ENCODE measurements at regions not wholly inside any gene's neighbourhood (a gene's known extent, or its start where the extent isn't known, plus 50 kb on each side); places are given as distances from the start of the nearest gene placed in this dataset.

DNA sequence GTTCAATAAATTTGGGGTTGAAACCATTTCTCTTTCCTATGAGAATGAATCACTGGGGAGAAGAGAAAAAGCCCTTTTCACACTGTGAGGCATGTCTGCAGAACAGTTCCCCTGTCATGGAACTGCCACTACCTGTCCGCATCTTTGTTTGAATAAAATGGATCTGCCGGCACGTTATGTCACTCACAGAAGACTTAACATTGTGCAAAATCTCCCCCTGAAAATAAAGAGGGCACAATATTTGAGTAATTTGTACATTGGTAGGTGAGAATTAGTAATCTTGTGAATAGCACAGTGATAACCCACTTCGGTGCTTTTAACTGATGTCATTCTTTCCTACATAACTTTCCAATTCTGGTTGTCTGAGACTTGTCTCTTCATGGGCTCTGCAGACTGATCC, 804.0 kb downstream of the C6orf118 start:
- no peak for DNase-seq (ENCODE audit: low read depth, low spot score)
- H3K27ac ChIP-seq, result no peak overlapping the region
- H3K4me3 ChIP-seq, result no peak overlapping the region
- H3K9ac ChIP-seq (ENCODE audit: insufficient read length), result no peak overlapping the region
- TF ChIP-seq FOXP2 (optimal IDR thresholded peaks at IDR 0.05; ENCODE audit: control extremely low read depth, extremely low read length, insufficient read depth) (no peak), POLR2AphosphoS5 (IDR thresholded peaks at IDR 0.05; ENCODE audit: borderline replicate concordance, low read depth, low read length) (no peak), EZH2 (IDR thresholded peaks at IDR 0.05) (no peak)
- H3K36me3 ChIP-seq (ENCODE audit: insufficient read depth, low read length), result no peaks in the 10 kb centered on the region
- H3K9me3 ChIP-seq (ENCODE audit: low read depth, low read length), result no peaks in the 10 kb centered on the region

DNA sequence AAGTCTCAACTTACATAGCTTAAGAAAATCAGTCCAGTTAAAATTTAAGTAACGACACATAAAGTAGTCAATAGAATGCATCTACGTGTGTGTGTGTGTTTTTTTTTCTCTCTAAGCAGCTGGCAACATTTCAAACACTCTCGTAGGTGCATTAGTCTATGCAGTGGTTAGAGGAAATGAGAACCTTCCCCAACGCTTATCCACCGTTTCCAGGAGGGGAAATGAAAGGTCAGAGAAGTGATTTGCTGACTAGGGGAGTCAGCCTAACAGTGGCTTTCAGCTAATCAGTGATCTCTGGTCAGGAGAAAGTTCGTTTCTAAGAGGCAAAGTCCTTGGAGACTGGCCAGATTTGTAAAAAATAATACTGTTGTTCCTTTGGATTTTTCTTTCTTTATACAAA, 806.6 kb downstream of the C6orf118 start:
- no peaks in the 10 kb centered on the region for H3K36me3 ChIP-seq (ENCODE audit: insufficient read depth, low read length)

DNA sequence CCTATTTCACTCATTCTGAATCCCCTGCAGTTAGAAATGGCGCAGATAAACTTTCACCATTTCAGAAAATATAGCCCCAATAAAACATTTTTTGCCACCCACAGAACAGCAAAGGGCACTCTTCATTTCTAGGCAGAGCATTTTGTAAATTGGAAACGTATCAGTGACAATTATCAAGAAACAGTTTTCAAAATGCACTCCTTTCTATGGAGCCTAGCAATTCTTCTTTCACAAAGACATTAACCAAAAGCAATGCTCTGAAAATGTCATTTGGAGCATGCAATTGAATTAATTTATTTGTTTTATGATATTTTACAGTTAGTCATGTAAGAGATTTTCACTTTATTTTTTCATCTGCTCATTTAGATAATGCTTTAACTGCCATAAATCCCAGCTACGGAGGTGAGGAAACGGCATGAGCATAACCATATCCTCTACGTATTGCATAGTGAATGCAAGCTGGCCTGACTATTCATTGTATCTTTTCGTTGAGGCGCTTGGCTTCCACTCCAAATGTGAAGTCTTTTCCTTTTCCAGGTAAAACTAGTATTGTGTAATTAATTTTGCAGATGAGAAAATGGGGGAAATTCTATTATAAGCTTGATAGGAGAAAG, 813.4 kb downstream of the C6orf118 start:
- no peak overlapping the region for H3K4me3 ChIP-seq
- no peak overlapping the region for H3K9ac ChIP-seq (ENCODE audit: insufficient read length)
- DNase-seq (ENCODE audit: low read depth, low spot score), result no peak
- TF ChIP-seq POLR2AphosphoS5 (IDR thresholded peaks at IDR 0.05; ENCODE audit: borderline replicate concordance, low read depth, low read length), result no peak
- no peak for TF ChIP-seq FOXP2 (optimal IDR thresholded peaks at IDR 0.05; ENCODE audit: control extremely low read depth, extremely low read length, insufficient read depth)
- no peak for TF ChIP-seq EZH2 (IDR thresholded peaks at IDR 0.05)
- no peaks in the 10 kb centered on the region for H3K36me3 ChIP-seq (ENCODE audit: insufficient read depth, low read length)
- no peak overlapping the region for H3K27ac ChIP-seq
- no peaks in the 10 kb centered on the region for H3K9me3 ChIP-seq (ENCODE audit: low read depth, low read length)

More for the DNA sequence above, 806.6 kb downstream of the C6orf118 start:
- H3K9me3 ChIP-seq (ENCODE audit: low read depth, low read length), result no peaks in the 10 kb centered on the region
- no peak overlapping the region for H3K4me3 ChIP-seq
- H3K27ac ChIP-seq, result no peak overlapping the region
- no peak for TF ChIP-seq EZH2 (IDR thresholded peaks at IDR 0.05)
- no peak overlapping the region for H3K9ac ChIP-seq (ENCODE audit: insufficient read length)
- DNase-seq (ENCODE audit: low read depth, low spot score), result no peak

DNA sequence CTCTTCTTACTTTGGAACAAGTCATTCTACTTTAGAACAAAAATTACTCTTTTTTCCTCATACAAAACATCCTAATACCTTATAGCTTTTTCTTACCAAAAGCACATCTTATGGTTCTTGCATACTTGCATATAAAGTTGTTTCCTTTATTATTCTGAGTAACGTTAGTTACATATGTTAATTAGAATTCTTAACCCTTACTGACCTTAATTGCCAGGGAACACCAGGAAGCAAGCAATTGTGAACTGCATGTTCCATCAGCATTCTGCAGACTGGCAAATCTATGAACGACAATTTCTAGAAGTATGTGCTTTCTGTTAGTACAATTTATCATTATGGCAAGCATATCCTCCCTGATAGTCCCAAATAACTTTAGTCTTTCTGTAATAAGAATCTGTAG, 831.0 kb downstream of the C6orf118 start:
- H3K9ac ChIP-seq (ENCODE audit: insufficient read length), result no peak overlapping the region

DNA sequence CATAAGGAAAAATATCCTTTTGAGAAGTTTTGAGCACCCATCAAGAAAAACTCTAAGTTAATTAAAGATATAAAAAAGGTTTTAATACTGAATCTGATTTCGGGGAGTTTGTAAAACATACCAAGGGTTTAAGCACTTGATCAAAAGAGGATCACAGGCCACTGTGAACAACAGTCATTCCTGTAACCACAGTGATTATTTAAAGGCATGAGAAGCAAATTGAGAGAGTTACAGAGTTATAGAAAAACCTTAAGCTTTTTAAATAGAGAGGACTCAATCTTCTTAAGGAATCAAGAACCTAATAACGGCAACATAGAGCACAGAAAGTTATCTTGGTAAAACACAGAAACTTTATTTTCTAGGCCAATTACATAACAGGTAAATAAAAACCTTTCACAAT, 831.6 kb downstream of the C6orf118 start:
- H3K9me3 ChIP-seq (ENCODE audit: low read depth, low read length), result no peaks in the 10 kb centered on the region
- no peak overlapping the region for H3K9ac ChIP-seq (ENCODE audit: insufficient read length)
- H3K4me3 ChIP-seq, result no peak overlapping the region
- H3K27ac ChIP-seq, result no peak overlapping the region
- H3K36me3 ChIP-seq (ENCODE audit: insufficient read depth, low read length), result no peaks in the 10 kb centered on the region
- TF ChIP-seq FOXP2 (optimal IDR thresholded peaks at IDR 0.05; ENCODE audit: control extremely low read depth, extremely low read length, insufficient read depth), result no peak
- no peak for TF ChIP-seq EZH2 (IDR thresholded peaks at IDR 0.05)
- TF ChIP-seq POLR2AphosphoS5 (IDR thresholded peaks at IDR 0.05; ENCODE audit: borderline replicate concordance, low read depth, low read length), result no peak
- no peak for DNase-seq (ENCODE audit: low read depth, low spot score)

More for the DNA sequence above, 831.0 kb downstream of the C6orf118 start:
- H3K4me3 ChIP-seq, result no peak overlapping the region
- DNase-seq (ENCODE audit: low read depth, low spot score), result no peak
- no peaks in the 10 kb centered on the region for H3K36me3 ChIP-seq (ENCODE audit: insufficient read depth, low read length)
- no peaks in the 10 kb centered on the region for H3K9me3 ChIP-seq (ENCODE audit: low read depth, low read length)
- no peak for TF ChIP-seq EZH2 (IDR thresholded peaks at IDR 0.05)
- no peak for TF ChIP-seq FOXP2 (optimal IDR thresholded peaks at IDR 0.05; ENCODE audit: control extremely low read depth, extremely low read length, insufficient read depth)
- no peak for TF ChIP-seq POLR2AphosphoS5 (IDR thresholded peaks at IDR 0.05; ENCODE audit: borderline replicate concordance, low read depth, low read length)
- H3K27ac ChIP-seq, result no peak overlapping the region

DNA sequence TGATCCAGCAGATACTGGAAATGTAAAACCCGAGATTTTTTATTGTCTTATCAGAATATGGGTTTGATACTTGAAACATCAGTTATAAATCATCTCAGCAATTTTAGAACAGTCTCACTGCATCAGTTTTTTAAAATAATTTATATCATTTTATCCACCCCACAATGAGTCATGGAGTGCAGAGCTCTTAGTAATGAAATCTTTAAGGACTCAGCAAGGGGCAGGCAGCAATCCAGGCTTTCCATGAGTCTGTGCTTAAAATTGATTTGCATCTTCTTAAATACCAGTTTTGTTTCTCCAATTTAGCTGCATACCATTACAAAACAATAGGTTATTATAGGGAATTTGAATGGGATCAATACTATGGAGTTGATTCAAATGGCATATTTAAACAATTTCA, 832.3 kb downstream of the C6orf118 start:
- no peak overlapping the region for H3K9ac ChIP-seq (ENCODE audit: insufficient read length)
- no peak for DNase-seq (ENCODE audit: low read depth, low spot score)
- no peak overlapping the region for H3K4me3 ChIP-seq
- no peak overlapping the region for H3K27ac ChIP-seq
- no peaks in the 10 kb centered on the region for H3K9me3 ChIP-seq (ENCODE audit: low read depth, low read length)
- H3K36me3 ChIP-seq (ENCODE audit: insufficient read depth, low read length), result no peaks in the 10 kb centered on the region
- TF ChIP-seq EZH2 (IDR thresholded peaks at IDR 0.05) (no peak), FOXP2 (optimal IDR thresholded peaks at IDR 0.05; ENCODE audit: control extremely low read depth, extremely low read length, insufficient read depth) (no peak), POLR2AphosphoS5 (IDR thresholded peaks at IDR 0.05; ENCODE audit: borderline replicate concordance, low read depth, low read length) (no peak)

DNA sequence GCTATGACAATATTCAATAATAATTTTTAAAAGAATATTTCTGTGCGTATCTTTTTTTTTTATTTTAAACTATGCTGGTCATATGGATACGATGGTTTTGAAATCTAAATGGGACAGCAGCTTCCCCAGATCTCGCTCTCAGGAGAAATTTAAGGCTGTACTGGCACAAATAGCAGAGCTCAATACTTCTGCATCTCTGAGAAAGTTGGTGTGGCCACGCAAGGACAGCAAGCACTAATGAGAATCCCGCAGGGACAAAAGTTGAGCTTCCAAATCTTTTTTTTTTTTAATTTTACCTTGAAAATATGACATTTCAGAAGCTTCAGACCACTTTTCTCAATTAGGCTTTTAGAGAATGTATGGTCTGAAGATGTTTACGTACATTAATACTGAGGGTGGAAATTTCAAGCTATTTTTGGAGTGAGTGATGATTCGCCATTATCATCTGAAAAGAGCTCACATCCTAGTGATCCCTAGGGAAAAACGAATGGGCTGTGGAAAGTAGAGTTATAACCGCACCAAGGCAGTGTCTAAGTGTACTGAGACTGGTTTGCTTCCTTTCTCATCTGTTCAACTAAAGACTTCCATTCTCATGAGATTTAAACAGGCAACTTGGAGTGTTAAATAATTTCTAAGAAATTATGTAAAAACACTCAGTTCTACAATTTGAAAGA, 840.0 kb downstream of the C6orf118 start:
- no peak overlapping the region for H3K27ac ChIP-seq
- H3K4me3 ChIP-seq, result no peak overlapping the region
- H3K36me3 ChIP-seq (ENCODE audit: insufficient read depth, low read length), result no peaks in the 10 kb centered on the region
- TF ChIP-seq FOXP2 (optimal IDR thresholded peaks at IDR 0.05; ENCODE audit: control extremely low read depth, extremely low read length, insufficient read depth) (no peak), POLR2AphosphoS5 (IDR thresholded peaks at IDR 0.05; ENCODE audit: borderline replicate concordance, low read depth, low read length) (no peak), EZH2 (IDR thresholded peaks at IDR 0.05) (no peak)
- no peak overlapping the region for H3K9ac ChIP-seq (ENCODE audit: insufficient read length)
- no peaks in the 10 kb centered on the region for H3K9me3 ChIP-seq (ENCODE audit: low read depth, low read length)
- DNase-seq (ENCODE audit: low read depth, low spot score), result no peak

DNA sequence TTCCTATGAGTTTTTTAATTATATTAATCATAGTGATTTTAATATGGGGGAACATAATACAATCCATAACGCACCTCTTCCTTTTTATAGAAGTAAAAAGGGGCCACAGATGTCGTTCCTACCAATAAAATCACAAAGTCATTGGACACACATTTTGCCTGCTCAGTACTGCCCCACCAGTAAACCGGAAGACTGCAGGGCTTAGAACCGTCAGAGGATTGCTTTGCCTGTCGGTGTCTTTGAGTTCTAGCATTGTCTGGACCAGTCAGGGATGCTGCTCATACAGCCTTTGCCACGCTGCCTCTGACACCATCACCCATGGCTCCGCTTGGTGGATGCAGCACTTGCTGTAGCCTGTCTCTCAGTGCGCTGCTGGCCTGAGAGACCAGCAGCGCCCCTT, 853.6 kb downstream of the C6orf118 start:
- Histone ChIP-seq H3K9me3 (ENCODE audit: low read depth, low read length) (no peaks in the 10 kb centered on the region), H3K27ac (no peak overlapping the region), H3K4me3 (no peak overlapping the region), H3K9ac (ENCODE audit: insufficient read length) (no peak overlapping the region), H3K36me3 (ENCODE audit: insufficient read depth, low read length) (no peaks in the 10 kb centered on the region)
- no peak for DNase-seq (ENCODE audit: low read depth, low spot score)
- TF ChIP-seq EZH2 (IDR thresholded peaks at IDR 0.05) (no peak), POLR2AphosphoS5 (IDR thresholded peaks at IDR 0.05; ENCODE audit: borderline replicate concordance, low read depth, low read length) (no peak), FOXP2 (optimal IDR thresholded peaks at IDR 0.05; ENCODE audit: control extremely low read depth, extremely low read length, insufficient read depth) (no peak)

DNA sequence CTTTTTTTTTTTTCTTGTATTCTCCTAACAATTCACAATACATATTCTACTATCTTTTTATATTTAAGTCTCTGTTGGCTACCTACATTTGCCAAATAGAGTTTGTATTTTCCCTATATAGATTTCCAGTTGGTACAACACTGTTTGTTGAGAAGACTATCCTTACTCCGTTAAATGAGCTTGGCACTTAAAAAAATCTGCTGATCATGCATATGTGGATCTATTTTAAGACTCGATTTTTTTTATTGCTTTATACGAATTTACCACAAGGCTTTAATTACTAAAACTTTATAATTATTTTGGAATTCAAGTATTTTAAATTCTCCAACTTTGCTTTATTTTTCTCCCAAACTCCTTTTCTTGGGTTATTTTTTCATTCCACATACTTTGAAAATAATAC, 855.6 kb downstream of the C6orf118 start:
- Histone ChIP-seq H3K36me3 (ENCODE audit: insufficient read depth, low read length) (no peaks in the 10 kb centered on the region), H3K27ac (no peak overlapping the region), H3K9ac (ENCODE audit: insufficient read length) (no peak overlapping the region), H3K4me3 (no peak overlapping the region), H3K9me3 (ENCODE audit: low read depth, low read length) (no peaks in the 10 kb centered on the region)
- DNase-seq (ENCODE audit: low read depth, low spot score), result no peak
- TF ChIP-seq FOXP2 (optimal IDR thresholded peaks at IDR 0.05; ENCODE audit: control extremely low read depth, extremely low read length, insufficient read depth) (no peak), EZH2 (IDR thresholded peaks at IDR 0.05) (no peak), POLR2AphosphoS5 (IDR thresholded peaks at IDR 0.05; ENCODE audit: borderline replicate concordance, low read depth, low read length) (no peak)
